DMS53 treated with DMSO at 0.1 percent for 48 hours (cell line): ENCODE measurements at regions not wholly inside any gene's neighbourhood (a gene's known extent, or its start where the extent isn't known, plus 50 kb on each side); places are given as distances from the start of the nearest gene placed in this dataset.

Source experiments
- DNase-seq: peaks from one replicate; lab custom pipeline; 2025; ENCODE audit not compliant: unreplicated experiment; lab: John Stamatoyannopoulos, UW

GRCh38 chr14:82309199-82309598 is 775.5 kb upstream of the SEL1L start:
- no peak for DNase-seq

GRCh38 chr14:82313889-82314288 is 780.2 kb upstream of the SEL1L start:
- peak; percentile 36 for DNase-seq

GRCh38 chr14:82328442-82328841 is 794.8 kb upstream of the SEL1L start:
- no peak for DNase-seq

- no peak for DNase-seq
Observed at GRCh38 chr14:82341261-82341810, 807.7 kb upstream of the SEL1L start.

- DNase-seq: no peak
Observed at GRCh38 chr14:82342596-82342995, 808.9 kb upstream of the SEL1L start.

- DNase-seq: no peak
Observed at GRCh38 chr14:82345184-82345583, 811.5 kb upstream of the SEL1L start.

- no peak for DNase-seq
Observed at GRCh38 chr14:82354126-82354525, 820.5 kb upstream of the SEL1L start.

- DNase-seq: no peak
Observed at GRCh38 chr14:82359201-82359600, 825.5 kb upstream of the SEL1L start.

GRCh38 chr14:82362452-82362851 is 828.8 kb upstream of the SEL1L start:
- no peak for DNase-seq

GRCh38 chr14:82365471-82365870 is 831.8 kb upstream of the SEL1L start:
- no peak for DNase-seq

GRCh38 chr14:82366803-82367202 is 833.1 kb upstream of the SEL1L start:
- DNase-seq: peak; percentile 11

GRCh38 chr14:82379291-82379690 is 845.6 kb upstream of the SEL1L start:
- no peak for DNase-seq

- peak; percentile 73 for DNase-seq
Observed at GRCh38 chr14:82385048-82385447, 851.4 kb upstream of the SEL1L start.

- DNase-seq: no peak
Observed at GRCh38 chr14:82387699-82388098, 854.0 kb upstream of the SEL1L start.

GRCh38 chr14:82388488-82388887 is 854.8 kb upstream of the SEL1L start:
- no peak for DNase-seq

- DNase-seq: no peak
Observed at GRCh38 chr14:82390586-82390985, 856.9 kb upstream of the SEL1L start.

GRCh38 chr14:82394916-82395315 is 861.3 kb upstream of the SEL1L start:
- DNase-seq: no peak

GRCh38 chr14:82398256-82398655 is 864.6 kb upstream of the SEL1L start:
- DNase-seq: no peak

- DNase-seq: peak; percentile 59
Observed at GRCh38 chr14:82403987-82404386, 870.3 kb upstream of the SEL1L start.

GRCh38 chr14:82410064-82410463 is 876.4 kb upstream of the SEL1L start:
- no peak for DNase-seq

- no peak for DNase-seq
Observed at GRCh38 chr14:82411298-82411697, 877.6 kb upstream of the SEL1L start.

GRCh38 chr14:82412545-82412944 is 878.9 kb upstream of the SEL1L start:
- DNase-seq: no peak

- peak; percentile 5 for DNase-seq
Observed at GRCh38 chr14:82414853-82415539, 881.3 kb upstream of the SEL1L start.
